Bronchial epithelial cell (primary cell): ENCODE measurements at regions not wholly inside any gene's neighbourhood (a gene's known extent, or its start where the extent isn't known, plus 50 kb on each side); places are given as distances from the start of the nearest gene placed in this dataset.

ENCODE experiments used
- DNase-seq: peaks from one replicate; pipeline ENCODE4 v3.0.0-alpha.2; 2010; ENCODE audit warnings: low read depth
- FAIRE-seq: peaks from 2 replicates; lab custom pipeline; 2011; peaks lifted over from hg19 to GRCh38; lab: Jason Lieb, UNC
- H3K27me3 ChIP-seq: 2 replicates; pipeline ENCODE4 v1.5.1; 2011; ENCODE audit warnings: low read length; ENCODE audit not compliant: control insufficient read depth, insufficient read depth
- H3K36me3 ChIP-seq: 2 replicates; pipeline ENCODE4 v1.5.1; 2011; ENCODE audit warnings: low read length; ENCODE audit not compliant: control insufficient read depth, insufficient read depth
- H3K4me3 ChIP-seq: 2 replicates; pipeline ENCODE4 v1.5.1; 2011; ENCODE audit warnings: mild to moderate bottlenecking, low read depth, low read length, control low read depth
- TF ChIP-seq, protein P1 (sequence below): IDR thresholded peaks from 2 replicates; pipeline ENCODE4 v1.5.1; 2011; ENCODE audit warnings: mild to moderate bottlenecking, moderate library complexity, low read length, control low read depth, inconsistent platforms; ENCODE audit not compliant: insufficient read depth, severe bottlenecking

DNA sequence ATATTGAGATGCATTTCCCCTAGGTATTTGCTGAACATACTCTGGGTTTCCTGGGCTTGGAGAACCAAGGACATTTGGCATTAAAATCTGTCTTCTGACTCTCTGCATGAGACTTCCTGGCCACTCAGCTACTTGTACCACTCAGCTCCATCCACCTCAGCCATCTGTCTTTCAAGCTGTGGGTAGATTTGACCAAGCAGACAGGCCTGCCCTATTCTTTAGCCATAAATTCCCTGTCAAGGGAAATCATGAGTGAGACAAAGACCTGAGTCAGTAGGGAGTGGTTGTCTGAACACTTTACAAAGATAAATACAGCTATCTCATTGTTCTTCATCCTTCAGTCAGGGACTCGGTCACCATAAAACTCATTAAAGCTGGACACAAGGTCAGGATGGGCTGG lies 399.1 kb downstream of the GPAM start:
- Histone ChIP-seq H3K27me3 (no peaks in the 10 kb centered on the region), H3K36me3 (no peaks in the 10 kb centered on the region), H3K4me3 (no peak overlapping the region)
- TF ChIP-seq, protein P1, sequence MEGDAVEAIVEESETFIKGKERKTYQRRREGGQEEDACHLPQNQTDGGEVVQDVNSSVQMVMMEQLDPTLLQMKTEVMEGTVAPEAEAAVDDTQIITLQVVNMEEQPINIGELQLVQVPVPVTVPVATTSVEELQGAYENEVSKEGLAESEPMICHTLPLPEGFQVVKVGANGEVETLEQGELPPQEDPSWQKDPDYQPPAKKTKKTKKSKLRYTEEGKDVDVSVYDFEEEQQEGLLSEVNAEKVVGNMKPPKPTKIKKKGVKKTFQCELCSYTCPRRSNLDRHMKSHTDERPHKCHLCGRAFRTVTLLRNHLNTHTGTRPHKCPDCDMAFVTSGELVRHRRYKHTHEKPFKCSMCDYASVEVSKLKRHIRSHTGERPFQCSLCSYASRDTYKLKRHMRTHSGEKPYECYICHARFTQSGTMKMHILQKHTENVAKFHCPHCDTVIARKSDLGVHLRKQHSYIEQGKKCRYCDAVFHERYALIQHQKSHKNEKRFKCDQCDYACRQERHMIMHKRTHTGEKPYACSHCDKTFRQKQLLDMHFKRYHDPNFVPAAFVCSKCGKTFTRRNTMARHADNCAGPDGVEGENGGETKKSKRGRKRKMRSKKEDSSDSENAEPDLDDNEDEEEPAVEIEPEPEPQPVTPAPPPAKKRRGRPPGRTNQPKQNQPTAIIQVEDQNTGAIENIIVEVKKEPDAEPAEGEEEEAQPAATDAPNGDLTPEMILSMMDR, result no peak
- DNase-seq (no peak), FAIRE-seq (no peak)

DNA sequence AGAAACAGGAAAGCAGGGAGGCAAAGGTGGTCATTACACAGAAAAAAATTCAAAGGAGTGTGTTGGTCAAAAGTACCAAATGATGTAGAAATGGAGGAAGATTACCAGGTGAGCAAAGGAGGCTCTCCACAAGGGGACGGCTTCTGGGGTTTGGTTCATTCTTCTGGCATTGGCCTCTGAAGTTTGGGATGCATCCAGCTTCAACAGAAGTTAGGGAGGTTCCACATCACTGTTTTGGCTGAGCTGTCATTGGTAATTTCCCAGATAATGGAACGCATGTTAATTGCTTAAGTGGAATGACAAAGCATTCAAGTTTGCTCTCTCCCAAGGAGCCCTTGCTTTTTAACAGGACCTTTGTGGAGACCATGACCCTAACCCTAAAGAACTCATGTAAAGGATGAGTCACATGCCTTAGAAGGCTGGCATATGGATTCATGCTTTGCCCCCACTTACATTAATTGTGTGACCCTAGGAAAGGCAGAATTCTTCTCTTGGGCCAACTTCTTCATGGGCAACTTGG lies 398.6 kb downstream of the GPAM start:
- DNase-seq, result no peak
- Histone ChIP-seq H3K27me3 (no peaks in the 10 kb centered on the region), H3K4me3 (no peak overlapping the region), H3K36me3 (no peaks in the 10 kb centered on the region)
- TF ChIP-seq, protein P1, result no peak
- peak; percentile 40 for FAIRE-seq

DNA sequence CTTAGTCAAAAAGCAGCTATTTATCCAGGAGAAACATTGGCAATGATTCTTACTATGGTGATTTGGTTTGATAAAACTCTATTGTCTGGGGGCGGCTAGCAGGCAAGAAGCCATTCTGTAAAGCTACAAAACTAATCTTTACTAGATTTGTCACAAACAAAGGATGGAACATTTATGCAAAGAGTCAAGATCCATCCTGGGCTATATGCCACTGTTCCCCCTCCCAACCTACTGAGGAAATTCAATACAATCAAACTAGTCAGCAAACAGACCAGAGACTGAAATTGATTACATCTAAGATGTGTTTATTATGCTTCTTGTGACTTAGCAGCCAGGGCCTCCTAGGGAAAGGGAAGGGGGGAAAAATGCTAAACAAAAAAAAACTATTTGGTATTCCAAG lies 397.6 kb downstream of the GPAM start:
- H3K27me3 ChIP-seq, result no peaks in the 10 kb centered on the region
- TF ChIP-seq, protein P1, result no peak
- H3K36me3 ChIP-seq, result no peaks in the 10 kb centered on the region
- H3K4me3 ChIP-seq, result no peak overlapping the region
- DNase-seq (no peak), FAIRE-seq (no peak)

DNA sequence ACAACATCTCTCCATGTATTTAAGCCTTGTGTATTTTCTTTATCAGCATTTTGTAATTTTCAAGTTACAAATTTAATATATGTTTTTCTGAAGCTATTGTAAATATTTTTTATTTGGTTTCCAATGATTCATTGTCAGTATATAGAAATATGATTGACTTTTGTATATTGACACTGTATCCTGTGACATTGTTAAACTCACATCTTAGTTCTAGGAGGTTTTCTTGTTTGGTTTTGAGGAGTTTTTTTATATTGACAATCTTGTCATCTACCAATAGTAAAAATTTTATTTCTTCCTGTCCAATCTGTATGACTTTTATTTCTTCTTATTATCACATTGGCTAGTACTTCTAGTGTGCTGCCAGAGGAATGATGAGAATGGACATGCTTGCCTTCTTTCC lies 393.7 kb downstream of the GPAM start:
- FAIRE-seq, result no peak
- DNase-seq, result no peak
- TF ChIP-seq, protein P1, result no peak

DNA sequence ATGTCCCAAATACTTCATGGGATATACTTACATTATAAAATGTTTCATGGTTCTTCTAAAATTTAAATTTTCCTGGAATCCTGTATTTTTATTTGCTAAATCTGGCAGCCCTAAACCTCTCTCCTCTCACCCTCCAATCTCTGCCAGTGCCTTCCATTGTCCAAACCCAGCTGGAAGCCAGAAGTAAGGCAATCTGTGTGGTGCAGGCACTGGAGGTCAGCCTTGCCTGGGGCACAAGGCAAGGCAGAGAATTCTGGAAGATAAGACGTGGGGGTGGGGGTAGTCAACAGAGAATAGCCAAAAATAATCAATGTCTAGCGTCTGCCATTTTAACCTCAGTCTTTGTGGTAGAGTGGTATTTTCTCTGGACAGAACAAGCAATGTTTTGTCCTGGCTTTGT lies 381.7 kb downstream of the GPAM start:
- DNase-seq, result no peak
- no peaks in the 10 kb centered on the region for H3K36me3 ChIP-seq
- no peak for FAIRE-seq
- no peak overlapping the region for H3K4me3 ChIP-seq
- TF ChIP-seq, protein P1, result no peak
- H3K27me3 ChIP-seq, result no peaks in the 10 kb centered on the region

More for the DNA sequence above, 393.7 kb downstream of the GPAM start:
- no peaks in the 10 kb centered on the region for H3K36me3 ChIP-seq
- H3K27me3 ChIP-seq, result no peaks in the 10 kb centered on the region
- H3K4me3 ChIP-seq, result no peak overlapping the region

DNA sequence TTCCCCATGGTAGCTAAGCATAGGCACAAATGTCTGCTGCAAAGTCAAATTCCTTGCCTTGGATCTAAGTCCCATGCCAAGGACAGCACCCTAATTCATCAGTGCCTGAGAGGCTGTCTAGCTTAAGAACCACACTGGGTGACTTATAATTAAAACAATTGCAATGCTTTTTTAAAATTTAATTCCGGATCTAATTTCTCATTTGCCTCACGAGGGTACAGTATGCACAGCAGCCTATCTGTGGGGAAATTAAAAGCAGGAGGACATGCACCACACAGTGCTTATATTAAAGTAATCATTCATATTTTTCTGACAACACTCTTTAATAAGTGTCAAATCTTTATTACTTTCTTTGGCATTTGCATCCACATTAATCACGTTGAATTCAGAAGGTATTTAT lies 378.8 kb downstream of the GPAM start:
- no peak for DNase-seq
- H3K36me3 ChIP-seq, result no peaks in the 10 kb centered on the region
- H3K27me3 ChIP-seq, result no peaks in the 10 kb centered on the region
- no peak for FAIRE-seq
- H3K4me3 ChIP-seq, result no peak overlapping the region
- TF ChIP-seq, protein P1, result no peak
